ENCODE measurements at regions not wholly inside any gene's neighbourhood (a gene's known extent, or its start where the extent isn't known, plus 50 kb on each side); places are given as distances from the start of the nearest gene placed in this dataset.
A peak's percentile ranks its signal among the peaks of the same experiment; 100 is the strongest.
"Not testable (repeated sequence)": the region's sequence is repeated elsewhere in the genome, so short reads cannot be mapped to it uniquely, and the experiment has no call there.

DNA sequence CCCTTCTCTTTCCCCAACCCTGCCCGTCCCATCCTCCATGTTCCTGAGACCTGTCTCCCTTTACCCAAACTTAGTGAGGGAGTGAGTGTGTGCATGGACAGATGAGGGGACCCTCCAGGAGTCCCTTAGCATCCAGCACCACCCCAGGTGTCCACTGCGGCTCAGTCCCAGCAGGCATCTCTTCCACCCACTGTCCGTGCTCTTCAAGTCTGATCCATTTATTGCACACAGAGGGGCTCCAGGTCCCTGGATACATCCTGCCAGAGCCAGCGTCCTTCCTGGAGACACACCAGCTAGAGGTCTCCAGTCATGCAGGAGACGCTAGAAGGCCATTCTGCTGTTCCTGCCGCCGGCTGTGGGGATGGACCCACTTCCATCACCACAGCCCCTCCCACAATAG, 239.2 kb downstream of the ADGRD1 start:
- peaks cover 0 to 7% of the 10 kb centered on the region in 2 donors for H3K36me3 Mint-ChIP-seq

DNA sequence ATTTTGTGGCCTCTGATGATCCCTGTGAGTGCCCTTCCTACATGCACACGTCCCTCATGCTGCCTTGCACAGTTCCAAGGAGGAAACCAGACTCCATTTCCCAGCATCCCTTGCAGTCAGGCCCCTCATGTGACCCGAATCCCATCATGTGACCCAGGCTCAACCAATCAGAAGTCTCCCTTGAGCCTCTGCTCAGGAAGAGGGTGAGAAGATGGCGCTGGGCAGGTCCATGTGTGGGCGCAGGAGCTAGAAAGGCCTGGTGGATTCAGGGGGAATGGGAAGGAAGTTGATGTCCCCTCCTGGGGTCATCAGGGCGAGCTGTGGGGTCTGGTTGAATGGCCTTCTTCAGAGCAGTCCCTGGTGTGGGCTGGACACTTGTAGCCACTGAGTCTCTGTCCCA, 240.5 kb downstream of the ADGRD1 start:
- H3K9me3 Mint-ChIP-seq: peaks cover 0 to 2% of the 10 kb centered on the region in 2 donors
- ATAC-seq (no peak), DNase-seq (ENCODE audit: low spot score in 2 of 2) (no peak)
- H3K27ac Mint-ChIP-seq: no peak overlapping the region
- peaks cover 0 to under 1% of the 10 kb centered on the region in 2 donors for H3K36me3 Mint-ChIP-seq

More for the DNA sequence above, 239.2 kb downstream of the ADGRD1 start:
- H3K9me3 Mint-ChIP-seq: peaks cover 0 to 6% of the 10 kb centered on the region in 2 donors
- no peak for ATAC-seq
- H3K27ac Mint-ChIP-seq: no peak overlapping the region
- DNase-seq (ENCODE audit: low spot score in 2 of 2): no peak

DNA sequence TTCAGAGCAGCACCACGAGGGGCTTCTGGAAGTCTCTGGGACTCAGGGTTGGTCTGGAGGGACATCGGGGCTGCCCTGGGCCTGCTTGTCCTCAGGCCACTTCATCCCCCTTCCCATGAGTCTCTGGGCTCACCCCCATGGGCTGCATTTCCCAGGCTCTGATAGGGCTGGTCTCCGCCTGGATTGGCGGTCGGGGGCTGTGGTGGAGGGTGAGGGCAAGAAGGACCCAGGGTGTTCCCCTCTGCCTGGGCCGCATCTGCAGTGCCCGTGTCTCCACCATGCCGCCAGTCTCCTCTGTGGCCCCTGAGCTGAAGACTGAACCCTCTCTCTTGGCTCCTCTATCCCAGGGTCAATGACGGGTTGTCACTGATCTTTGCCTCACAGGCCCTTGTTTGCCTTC, 242.1 kb downstream of the ADGRD1 start:
- no peak for ATAC-seq
- no peak for DNase-seq (ENCODE audit: low spot score in 2 of 2)
- Mint-ChIP-seq H3K36me3 (no peaks in the 10 kb centered on the region), H3K9me3 (no peaks in the 10 kb centered on the region), H3K27ac (no peak overlapping the region)

DNA sequence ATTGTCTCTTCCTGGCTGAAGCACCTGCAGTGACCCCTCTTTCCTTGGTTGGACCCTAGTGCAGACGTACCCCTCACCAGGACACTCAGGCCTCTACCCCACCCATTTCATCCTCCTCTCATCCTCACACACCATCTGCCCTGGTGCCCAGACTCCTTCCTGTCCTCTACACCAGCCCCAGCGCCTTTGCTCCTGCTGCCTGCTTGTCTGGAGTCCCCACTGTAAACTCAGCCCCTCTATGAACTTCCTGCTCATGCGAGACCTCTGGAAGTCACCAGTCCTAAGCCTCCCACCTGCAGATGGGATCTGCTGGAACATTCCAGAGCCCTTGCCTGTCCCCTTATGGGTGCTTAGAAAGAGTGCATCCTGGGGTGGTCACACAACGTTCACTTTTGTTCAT, 242.5 kb downstream of the ADGRD1 start:
- ATAC-seq (no peak), DNase-seq (ENCODE audit: low spot score in 2 of 2) (no peak)
- Mint-ChIP-seq H3K36me3 (no peaks in the 10 kb centered on the region), H3K9me3 (no peaks in the 10 kb centered on the region), H3K27ac (no peak overlapping the region)

DNA sequence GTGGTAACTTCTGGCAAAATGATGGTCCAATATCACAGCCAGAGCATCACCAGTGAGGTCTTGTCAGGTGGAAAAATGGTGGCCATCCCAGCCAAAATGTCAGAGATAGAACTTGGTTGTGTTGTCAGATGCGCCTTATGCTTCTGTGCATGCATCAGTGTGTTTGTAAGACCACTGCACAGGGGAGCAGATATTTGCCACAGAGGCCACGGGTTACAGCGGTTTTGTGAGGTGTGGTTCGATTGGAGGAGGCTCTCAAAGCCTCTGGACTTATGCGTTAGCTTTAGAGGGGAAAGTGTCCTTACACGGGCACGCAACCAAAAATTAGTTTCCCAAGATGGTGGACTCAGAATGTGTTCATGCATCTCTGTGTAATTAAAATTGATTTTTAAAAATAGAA, 243.8 kb downstream of the ADGRD1 start:
- DNase-seq (ENCODE audit: low spot score in 2 of 2): no peak
- no peak for ATAC-seq
- H3K27ac Mint-ChIP-seq: no peak overlapping the region
- no peaks in the 10 kb centered on the region for H3K36me3 Mint-ChIP-seq
- no peaks in the 10 kb centered on the region for H3K9me3 Mint-ChIP-seq

DNA sequence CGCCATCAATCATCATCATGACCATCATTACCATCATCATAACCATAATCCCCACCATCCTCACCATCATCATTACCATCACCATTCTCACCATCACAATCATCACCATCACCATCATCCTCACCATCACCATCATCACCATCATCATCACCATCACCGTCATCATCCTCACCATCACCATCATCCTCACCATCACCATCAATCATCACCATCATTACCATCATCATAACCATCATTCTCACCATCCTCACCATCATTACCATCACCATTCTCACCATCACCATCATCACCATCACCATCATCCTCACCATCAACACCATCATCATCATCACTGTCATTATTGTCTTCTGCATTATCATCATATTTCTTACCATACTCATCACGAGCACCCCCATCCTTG, 245.5 kb downstream of the ADGRD1 start:
- no peaks in the 10 kb centered on the region for H3K9me3 Mint-ChIP-seq
- DNase-seq (ENCODE audit: low spot score in 2 of 2): no peak
- H3K27ac Mint-ChIP-seq: no peak overlapping the region
- no peak for ATAC-seq
- H3K36me3 Mint-ChIP-seq: no peaks in the 10 kb centered on the region

DNA sequence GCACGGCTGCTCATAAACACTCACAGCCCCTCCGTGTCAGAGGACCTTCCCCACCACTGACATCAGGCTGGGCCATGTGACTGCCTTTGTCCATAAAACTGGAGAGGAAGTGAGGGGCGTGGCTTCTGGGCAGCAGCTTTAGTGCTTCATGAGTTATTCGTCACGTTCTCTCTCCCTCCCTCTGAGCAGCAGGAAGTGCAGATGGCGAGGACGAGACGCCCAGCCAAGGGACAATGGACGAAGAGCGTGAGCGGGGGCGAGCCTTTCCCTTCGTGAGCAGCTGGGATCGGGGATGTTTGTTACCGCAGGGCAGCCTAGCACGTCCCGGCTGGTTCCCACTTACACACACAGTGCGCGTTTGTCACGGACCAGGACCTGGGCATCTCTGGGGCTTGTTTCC, 248.2 kb downstream of the ADGRD1 start:
- not testable (repeated sequence) for H3K27ac Mint-ChIP-seq; H3K9me3 Mint-ChIP-seq; DNase-seq (ENCODE audit: low spot score in 2 of 2); H3K36me3 Mint-ChIP-seq
- peak; percentile 46 to 49 for ATAC-seq

DNA sequence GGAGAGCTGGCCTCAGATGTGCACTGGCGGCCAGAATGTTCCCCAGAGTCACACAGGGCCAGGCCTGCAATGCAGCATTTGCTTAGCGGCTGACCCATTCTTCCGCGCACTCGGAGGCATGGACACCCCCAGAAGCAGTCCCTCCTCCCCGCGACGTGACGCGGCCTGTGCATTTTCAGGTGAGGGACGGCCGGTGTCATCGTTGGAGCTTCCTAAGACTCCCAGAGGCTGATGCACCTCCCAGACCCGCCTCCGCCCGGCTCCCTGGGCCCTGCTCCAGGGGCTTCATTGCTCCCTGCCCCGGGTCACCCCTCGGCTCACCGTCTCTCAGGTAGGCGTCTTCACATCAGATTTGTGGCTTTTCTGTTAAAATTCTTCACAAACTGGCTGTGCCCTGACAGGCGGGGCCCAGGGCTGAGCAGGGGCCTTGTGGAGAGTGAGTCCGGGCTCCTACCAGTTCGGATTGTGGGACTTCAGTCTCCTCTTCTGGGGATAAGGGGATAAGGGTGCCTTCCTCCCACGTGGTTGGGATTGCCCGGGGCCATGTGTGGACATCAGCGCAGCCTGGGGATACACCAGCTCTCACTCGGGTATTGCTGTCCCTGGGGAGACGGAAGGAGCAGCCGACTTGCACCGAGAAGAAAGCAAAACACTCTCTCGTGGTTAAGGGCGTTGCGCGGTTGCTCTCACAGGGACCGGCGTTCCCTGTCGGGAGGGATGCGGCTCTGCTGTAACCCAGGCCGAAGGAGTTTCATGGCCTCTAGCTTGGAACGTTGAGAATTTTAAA, 249.1 kb downstream of the ADGRD1 start:
- ATAC-seq (no peak), DNase-seq (ENCODE audit: low spot score in 2 of 2) (no peak)
- Mint-ChIP-seq H3K9me3 (no peaks in the 10 kb centered on the region), H3K36me3 (no peaks in the 10 kb centered on the region), H3K27ac (no peak overlapping the region)

DNA sequence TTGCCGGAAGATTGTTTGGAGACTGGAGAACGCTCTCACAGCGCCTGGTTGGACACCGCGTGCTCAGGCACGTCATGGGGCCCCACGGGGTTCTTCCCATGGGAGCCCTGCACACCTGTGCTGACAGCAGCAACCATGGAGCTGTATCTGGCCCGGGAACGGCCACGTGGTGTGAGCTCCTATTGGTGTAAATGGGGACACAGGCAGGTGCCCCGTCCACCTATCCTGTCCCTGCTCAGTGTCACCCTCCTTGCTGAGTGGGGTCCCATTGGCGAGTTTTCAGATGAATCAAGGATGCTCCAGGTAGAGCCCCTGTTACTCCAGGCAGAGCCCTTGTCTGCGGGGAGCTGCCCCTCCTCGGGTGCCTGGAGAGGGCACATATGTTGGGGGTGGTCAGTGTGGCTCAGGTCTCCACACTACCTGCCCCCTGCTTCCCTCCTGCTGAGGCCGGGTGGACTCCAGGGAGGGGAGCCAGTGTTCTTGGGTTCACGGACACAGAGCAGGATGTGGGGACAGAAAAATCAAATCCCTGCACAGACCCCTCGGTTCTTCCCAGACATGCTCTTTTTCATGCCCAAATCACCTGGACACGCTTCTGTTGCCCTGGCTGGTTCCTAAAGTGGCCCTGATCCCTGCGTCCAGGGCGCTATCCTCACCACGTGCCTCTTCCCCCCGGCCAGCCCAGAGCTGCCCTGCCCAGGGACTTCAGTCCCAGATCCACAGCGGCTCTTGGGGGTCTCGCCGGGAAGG, 250.1 kb downstream of the ADGRD1 start:
- no peaks in the 10 kb centered on the region for H3K36me3 Mint-ChIP-seq
- ATAC-seq: no peak
- DNase-seq (ENCODE audit: low spot score in 2 of 2): no peak
- no peak overlapping the region for H3K27ac Mint-ChIP-seq
- no peaks in the 10 kb centered on the region for H3K9me3 Mint-ChIP-seq

DNA sequence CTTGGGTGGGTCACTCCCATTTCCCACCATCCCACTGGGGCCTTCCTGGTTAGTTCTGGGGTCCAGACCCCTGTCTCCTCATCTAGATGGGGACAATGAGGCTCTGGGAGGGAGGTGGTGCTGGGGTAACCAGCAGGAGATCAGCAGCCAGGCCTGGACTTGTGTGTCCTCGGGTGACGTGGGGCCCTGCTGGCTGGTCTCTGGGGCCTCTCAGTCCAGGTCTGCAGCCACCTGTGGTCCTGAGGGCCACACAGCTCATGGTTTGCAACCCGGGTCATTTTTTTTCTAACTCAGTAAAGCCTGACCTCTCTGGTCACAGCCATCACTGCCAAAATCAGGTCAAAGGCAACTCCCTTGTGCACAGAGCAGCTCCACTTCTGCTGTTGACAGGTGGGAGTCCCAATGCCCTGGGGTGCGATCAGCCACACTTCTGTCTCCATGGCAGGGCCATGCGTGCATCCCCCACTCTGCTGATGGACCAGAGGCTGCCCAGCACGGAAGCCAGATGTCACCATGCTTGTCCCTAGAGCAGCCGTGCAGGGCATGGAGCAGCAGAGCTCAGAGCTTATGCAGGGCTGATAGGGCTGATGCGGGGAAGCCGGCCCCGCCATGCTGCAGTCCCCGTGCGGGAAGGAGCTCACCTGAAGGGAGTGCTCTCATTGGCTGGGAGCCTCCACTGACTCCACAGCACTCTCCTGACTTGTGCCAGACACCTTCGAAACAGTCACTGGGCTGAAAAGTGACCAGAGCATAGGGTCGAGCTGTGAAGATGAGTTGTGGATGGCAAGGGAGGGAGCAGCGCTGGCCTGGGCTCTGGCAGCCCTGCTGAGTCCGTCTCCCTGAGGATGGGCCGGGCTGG, 250.9 kb downstream of the ADGRD1 start:
- no peaks in the 10 kb centered on the region for H3K9me3 Mint-ChIP-seq
- no peak overlapping the region for H3K27ac Mint-ChIP-seq
- ATAC-seq (no peak), DNase-seq (ENCODE audit: low spot score in 2 of 2) (peak in 1 of 2 donors; percentile 33)
- peaks cover 0 to 4% of the 10 kb centered on the region in 2 donors for H3K36me3 Mint-ChIP-seq

DNA sequence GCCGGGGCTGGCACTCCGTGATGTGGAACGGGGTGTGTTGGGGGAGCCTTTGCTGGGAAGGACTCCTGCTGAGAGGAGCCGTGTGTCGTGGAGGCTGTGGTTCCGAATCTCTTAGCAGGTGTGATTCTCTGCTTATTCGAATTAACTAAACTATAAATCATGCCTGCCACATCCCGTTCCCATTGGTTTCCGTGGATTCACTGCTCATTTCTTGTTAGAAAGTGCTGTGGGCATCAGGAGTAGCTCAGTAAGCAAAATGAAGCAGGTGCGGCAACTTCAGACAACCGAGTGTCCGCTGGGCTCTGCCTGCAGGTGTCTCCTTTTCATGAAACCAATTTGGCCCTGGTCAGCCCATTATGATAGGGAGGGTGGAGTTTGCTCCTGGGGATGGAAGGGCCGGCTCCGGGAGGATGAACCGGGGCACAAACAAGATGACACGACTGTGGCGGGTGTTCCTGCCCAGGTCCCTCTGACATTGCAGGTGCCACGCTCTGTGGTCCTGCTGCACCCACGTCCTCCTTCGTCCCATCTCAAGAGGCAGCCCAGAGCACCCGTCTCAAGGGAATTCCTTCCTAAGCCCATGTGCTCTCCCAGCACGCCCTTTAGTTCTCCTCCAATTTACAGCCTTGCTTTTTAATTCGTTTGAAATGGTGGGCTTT, 251.7 kb downstream of the ADGRD1 start:
- not testable (repeated sequence) for H3K36me3 Mint-ChIP-seq, H3K27ac Mint-ChIP-seq, H3K9me3 Mint-ChIP-seq, ATAC-seq
- peak in 1 of 2 donors; percentile 9 for DNase-seq (ENCODE audit: low spot score in 2 of 2)

DNA sequence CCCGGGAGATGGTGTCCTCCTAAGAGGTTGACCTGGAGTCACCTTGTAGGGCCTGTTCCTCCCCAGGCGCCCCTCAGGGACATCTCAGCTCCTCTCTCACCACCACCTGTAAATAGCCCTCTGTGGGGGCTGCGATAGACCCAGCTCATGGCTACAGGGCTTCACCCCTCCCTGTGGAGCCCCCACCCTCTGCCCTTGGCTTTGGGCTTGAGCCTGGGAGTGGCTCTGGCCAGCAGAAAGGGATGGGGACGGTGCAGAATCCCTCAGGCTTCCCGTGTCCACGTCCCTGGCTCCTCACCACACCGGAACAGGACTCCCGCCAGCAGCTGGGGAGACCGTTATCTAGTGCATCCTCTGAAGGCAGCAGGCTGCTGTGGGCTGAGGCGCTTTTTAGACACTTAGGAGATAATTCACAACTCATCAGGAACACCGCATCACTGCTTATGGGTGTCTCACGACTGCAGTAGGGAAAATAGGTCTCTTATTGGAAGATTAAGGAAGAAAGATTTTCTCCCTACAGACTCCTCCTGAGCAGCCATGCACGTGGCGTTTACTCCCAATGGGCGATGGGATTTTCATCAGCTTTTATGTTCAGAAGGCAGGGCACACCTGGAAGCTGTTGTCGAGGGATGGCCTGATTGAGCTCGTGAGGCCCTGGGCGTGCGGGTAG, 253.1 kb downstream of the ADGRD1 start:
- not testable (repeated sequence) for ATAC-seq

DNA sequence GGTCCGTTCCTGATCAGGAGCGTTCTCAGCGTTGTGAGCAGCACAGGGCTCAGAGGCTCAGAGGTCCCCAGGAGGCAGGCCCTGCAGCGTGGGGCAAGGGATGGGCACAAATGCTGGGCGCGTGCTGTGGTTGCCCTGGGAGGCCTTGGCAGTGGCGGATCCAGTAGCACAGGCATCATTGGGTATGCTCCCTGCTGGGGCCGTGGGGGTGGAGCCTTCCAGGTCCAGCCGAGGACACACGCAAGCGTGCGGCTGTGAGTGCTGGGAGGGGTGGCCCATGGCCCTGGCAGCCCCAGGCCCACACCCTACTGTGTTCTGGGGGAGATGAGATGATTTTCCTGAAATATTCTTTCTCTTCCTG, 253.6 kb downstream of the ADGRD1 start:
- not testable (repeated sequence) for H3K27ac Mint-ChIP-seq; H3K9me3 Mint-ChIP-seq; DNase-seq (ENCODE audit: low spot score in 2 of 2); ATAC-seq
- peaks cover 0 to 12% of the 10 kb centered on the region in 2 donors for H3K36me3 Mint-ChIP-seq

More for the DNA sequence above, 253.1 kb downstream of the ADGRD1 start:
- H3K9me3 Mint-ChIP-seq, H3K27ac Mint-ChIP-seq: not testable (repeated sequence)
- H3K36me3 Mint-ChIP-seq: peaks cover 0 to 12% of the 10 kb centered on the region in 2 donors
- DNase-seq (ENCODE audit: low spot score in 2 of 2): peak in 1 of 2 donors; percentile 44

DNA sequence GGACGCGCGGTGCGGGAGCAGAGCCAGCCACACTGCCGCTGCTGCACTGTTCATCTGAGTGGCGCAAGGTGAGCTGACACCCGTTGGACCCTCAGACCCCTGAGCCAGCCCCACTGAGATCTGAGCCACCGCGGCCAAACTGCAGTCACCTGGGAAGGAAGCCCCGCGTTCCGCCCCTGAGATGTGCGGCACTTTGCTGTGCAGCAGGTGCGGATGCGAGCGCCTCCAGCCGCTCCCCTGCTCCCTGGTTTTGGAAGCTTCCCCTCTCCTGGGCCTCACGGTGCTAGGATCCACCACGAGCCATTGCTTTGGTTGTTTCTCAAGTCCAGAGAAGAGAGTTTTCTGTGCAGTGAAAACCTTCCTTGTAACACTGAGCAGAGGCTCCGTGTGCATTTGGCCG, 254.1 kb downstream of the ADGRD1 start:
- H3K9me3 Mint-ChIP-seq; ATAC-seq; DNase-seq (ENCODE audit: low spot score in 2 of 2); H3K27ac Mint-ChIP-seq: not testable (repeated sequence)
- peaks cover 3 to 14% of the 10 kb centered on the region in 2 donors for H3K36me3 Mint-ChIP-seq

DNA sequence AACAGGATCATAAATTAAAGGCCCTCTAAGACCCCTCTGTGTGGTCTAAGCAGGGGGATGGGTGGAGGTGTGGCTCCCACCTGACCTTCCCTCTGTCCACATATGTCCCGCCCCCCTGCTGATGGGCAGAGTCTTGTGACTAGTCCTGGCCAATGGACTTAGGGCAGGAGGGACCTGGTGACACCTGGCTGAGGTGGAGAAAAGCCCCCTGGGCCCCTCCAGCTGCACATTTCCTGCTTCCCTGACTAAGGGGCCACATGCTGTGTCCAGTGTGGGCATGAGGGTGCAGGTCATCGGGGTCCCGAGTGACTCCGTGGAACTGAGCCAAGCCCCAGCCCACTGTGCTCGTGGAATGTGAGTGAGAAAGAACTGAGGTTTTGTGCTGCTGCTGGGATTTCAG, 254.7 kb downstream of the ADGRD1 start:
- DNase-seq (ENCODE audit: low spot score in 2 of 2) (no peak), ATAC-seq (no peak)
- peaks cover 4 to 19% of the 10 kb centered on the region in 2 donors for H3K36me3 Mint-ChIP-seq
- peaks cover 0 to 12% of the 10 kb centered on the region in 2 donors for H3K9me3 Mint-ChIP-seq
- no peak overlapping the region for H3K27ac Mint-ChIP-seq
